ENCODE measurements at regions not wholly inside any gene's neighbourhood (a gene's known extent, or its start where the extent isn't known, plus 50 kb on each side); places are given as distances from the start of the nearest gene placed in this dataset.
A peak's percentile ranks its signal among the peaks of the same experiment; 100 is the strongest.

DNA sequence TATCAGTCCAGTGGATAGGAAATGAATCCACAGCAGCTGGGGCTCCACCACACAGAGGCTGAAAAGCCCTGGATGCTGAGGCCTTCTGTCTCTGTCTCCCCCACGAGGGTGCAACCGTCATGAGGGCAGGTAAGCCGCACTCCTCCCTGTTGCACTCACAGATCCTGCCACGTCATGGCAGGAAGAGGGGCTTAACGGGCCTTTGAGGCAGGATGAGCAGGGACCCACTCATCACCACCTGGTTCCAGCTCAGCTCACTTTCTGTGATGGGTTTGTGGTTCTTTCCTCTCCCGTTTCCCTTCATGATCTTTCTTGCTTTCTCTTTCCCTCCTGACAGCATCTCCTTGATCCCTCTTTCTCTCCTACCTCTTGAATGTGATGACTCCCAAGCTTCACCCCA lies 575.2 kb downstream of the CCDC171 start:
- H3K9ac ChIP-seq (ENCODE audit: low read length) = no peak overlapping the region
- no peaks in the 10 kb centered on the region for H3K36me3 ChIP-seq (replicated peaks; ENCODE audit: low read depth, low read length)
- no peak overlapping the region for H3K27ac ChIP-seq (ENCODE audit: low read length)
- TF ChIP-seq, protein P1, sequence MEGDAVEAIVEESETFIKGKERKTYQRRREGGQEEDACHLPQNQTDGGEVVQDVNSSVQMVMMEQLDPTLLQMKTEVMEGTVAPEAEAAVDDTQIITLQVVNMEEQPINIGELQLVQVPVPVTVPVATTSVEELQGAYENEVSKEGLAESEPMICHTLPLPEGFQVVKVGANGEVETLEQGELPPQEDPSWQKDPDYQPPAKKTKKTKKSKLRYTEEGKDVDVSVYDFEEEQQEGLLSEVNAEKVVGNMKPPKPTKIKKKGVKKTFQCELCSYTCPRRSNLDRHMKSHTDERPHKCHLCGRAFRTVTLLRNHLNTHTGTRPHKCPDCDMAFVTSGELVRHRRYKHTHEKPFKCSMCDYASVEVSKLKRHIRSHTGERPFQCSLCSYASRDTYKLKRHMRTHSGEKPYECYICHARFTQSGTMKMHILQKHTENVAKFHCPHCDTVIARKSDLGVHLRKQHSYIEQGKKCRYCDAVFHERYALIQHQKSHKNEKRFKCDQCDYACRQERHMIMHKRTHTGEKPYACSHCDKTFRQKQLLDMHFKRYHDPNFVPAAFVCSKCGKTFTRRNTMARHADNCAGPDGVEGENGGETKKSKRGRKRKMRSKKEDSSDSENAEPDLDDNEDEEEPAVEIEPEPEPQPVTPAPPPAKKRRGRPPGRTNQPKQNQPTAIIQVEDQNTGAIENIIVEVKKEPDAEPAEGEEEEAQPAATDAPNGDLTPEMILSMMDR (IDR thresholded peaks at IDR 0.05; ENCODE audit: low read depth, low read length) = no peak
- no peak for TF ChIP-seq EZH2phosphoT487 (IDR thresholded peaks at IDR 0.05; ENCODE audit: low read depth)
- no peaks in the 10 kb centered on the region for H3K9me3 ChIP-seq (ENCODE audit: insufficient read depth, low read length)
- H2AFZ ChIP-seq (ENCODE audit: low read depth, low read length) = no peak overlapping the region
- H3K4me3 ChIP-seq (ENCODE audit: low read length) = no peak overlapping the region
- no peaks in the 10 kb centered on the region for H3K79me2 ChIP-seq (ENCODE audit: low read length)
- peaks cover 11% of the 10 kb centered on the region for H3K4me1 ChIP-seq (ENCODE audit: low read length)
- H3K27me3 ChIP-seq (ENCODE audit: low read depth, low read length) = no peaks in the 10 kb centered on the region
- H3K4me2 ChIP-seq (ENCODE audit: low read length) = no peak overlapping the region
- H4K20me1 ChIP-seq (ENCODE audit: insufficient read depth, low read length) = no peaks in the 10 kb centered on the region

DNA sequence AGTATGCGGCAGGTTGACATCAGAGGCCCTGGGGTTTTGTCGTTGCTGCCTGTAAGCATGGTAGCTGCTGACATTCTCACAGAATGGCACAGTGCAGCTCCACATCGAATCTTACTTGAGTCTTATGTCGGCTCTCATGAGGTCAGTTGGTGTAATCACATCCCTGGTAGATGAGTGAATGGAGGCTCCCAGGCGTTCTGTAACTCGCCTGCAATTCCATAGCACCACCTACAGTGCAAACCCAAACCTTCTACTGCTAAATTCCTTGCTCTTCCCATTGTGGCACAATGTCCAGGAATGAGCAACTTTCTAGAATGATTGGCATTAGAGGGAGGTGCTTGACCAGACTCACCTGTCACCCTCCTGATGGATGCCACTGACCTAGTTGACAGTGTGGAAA lies 578.4 kb downstream of the CCDC171 start:
- Histone ChIP-seq H2AFZ (ENCODE audit: low read depth, low read length) (no peak overlapping the region), H3K4me1 (ENCODE audit: low read length) (peaks cover 11% of the 10 kb centered on the region), H3K36me3 (replicated peaks; ENCODE audit: low read depth, low read length) (no peaks in the 10 kb centered on the region), H3K79me2 (ENCODE audit: low read length) (no peaks in the 10 kb centered on the region), H3K27me3 (ENCODE audit: low read depth, low read length) (no peaks in the 10 kb centered on the region), H3K4me3 (ENCODE audit: low read length) (no peak overlapping the region), H3K27ac (ENCODE audit: low read length) (no peak overlapping the region), H3K9ac (ENCODE audit: low read length) (no peak overlapping the region), H4K20me1 (ENCODE audit: insufficient read depth, low read length) (no peaks in the 10 kb centered on the region), H3K4me2 (ENCODE audit: low read length) (no peak overlapping the region), H3K9me3 (ENCODE audit: insufficient read depth, low read length) (no peaks in the 10 kb centered on the region)
- TF ChIP-seq, protein P1 (IDR thresholded peaks at IDR 0.05; ENCODE audit: low read depth, low read length) = peak; percentile 20; the same call in 1 of the 2 replicates
- TF ChIP-seq EZH2phosphoT487 (IDR thresholded peaks at IDR 0.05; ENCODE audit: low read depth) = no peak

DNA sequence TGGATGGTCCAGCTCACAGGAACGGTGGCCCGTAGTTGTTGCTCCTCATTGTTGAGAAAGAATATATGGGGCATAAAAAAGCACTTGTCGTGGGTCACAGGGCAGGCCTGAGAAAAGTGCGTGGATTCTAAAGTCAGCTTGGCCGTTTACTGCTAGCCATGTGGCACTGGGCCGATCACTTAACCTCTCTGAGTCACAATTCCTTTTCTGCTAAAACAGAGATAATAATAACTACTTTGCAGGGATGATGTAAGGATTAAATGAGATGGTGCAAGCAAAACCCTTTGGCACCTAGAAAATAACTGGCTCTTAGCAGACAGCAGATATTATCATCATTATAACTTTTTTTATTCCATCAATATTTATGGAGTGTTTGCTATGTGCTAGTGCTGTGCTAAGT lies 579.7 kb downstream of the CCDC171 start:
- Histone ChIP-seq H3K4me3 (ENCODE audit: low read length) (no peak overlapping the region), H3K36me3 (replicated peaks; ENCODE audit: low read depth, low read length) (no peaks in the 10 kb centered on the region), H3K79me2 (ENCODE audit: low read length) (no peaks in the 10 kb centered on the region), H3K4me1 (ENCODE audit: low read length) (peaks cover 11% of the 10 kb centered on the region), H3K9ac (ENCODE audit: low read length) (no peak overlapping the region), H3K4me2 (ENCODE audit: low read length) (no peak overlapping the region), H2AFZ (ENCODE audit: low read depth, low read length) (no peak overlapping the region), H3K9me3 (ENCODE audit: insufficient read depth, low read length) (no peaks in the 10 kb centered on the region), H4K20me1 (ENCODE audit: insufficient read depth, low read length) (no peaks in the 10 kb centered on the region), H3K27ac (ENCODE audit: low read length) (no peak overlapping the region), H3K27me3 (ENCODE audit: low read depth, low read length) (no peaks in the 10 kb centered on the region)
- TF ChIP-seq EZH2phosphoT487 (IDR thresholded peaks at IDR 0.05; ENCODE audit: low read depth) = no peak
- TF ChIP-seq, protein P1 (IDR thresholded peaks at IDR 0.05; ENCODE audit: low read depth, low read length) = no peak

DNA sequence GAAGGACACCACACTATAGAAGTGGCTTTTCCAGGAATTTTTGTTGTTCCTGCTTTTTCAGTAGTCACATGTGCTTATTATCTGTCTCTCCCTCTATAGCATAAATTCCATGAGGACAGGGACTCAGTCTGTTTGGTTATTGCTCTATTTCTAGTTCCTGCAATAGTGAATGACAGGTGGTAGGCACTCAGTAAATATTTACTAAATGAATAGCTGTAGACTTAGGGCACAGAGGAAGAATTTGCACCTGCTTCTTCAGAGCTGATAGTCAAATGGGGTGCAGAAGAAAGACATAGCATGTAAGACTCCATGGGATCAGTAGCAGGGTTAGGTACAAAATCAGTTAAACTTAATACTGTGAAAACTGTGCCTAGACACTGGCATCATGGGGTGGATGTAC lies 580.2 kb downstream of the CCDC171 start:
- H3K9ac ChIP-seq (ENCODE audit: low read length) = no peak overlapping the region
- TF ChIP-seq EZH2phosphoT487 (IDR thresholded peaks at IDR 0.05; ENCODE audit: low read depth) = no peak
- no peak overlapping the region for H3K27ac ChIP-seq (ENCODE audit: low read length)
- no peaks in the 10 kb centered on the region for H4K20me1 ChIP-seq (ENCODE audit: insufficient read depth, low read length)
- H3K4me3 ChIP-seq (ENCODE audit: low read length) = no peak overlapping the region
- H3K9me3 ChIP-seq (ENCODE audit: insufficient read depth, low read length) = no peaks in the 10 kb centered on the region
- peaks cover 11% of the 10 kb centered on the region for H3K4me1 ChIP-seq (ENCODE audit: low read length)
- no peaks in the 10 kb centered on the region for H3K79me2 ChIP-seq (ENCODE audit: low read length)
- no peaks in the 10 kb centered on the region for H3K27me3 ChIP-seq (ENCODE audit: low read depth, low read length)
- no peak overlapping the region for H2AFZ ChIP-seq (ENCODE audit: low read depth, low read length)
- no peak overlapping the region for H3K4me2 ChIP-seq (ENCODE audit: low read length)
- no peaks in the 10 kb centered on the region for H3K36me3 ChIP-seq (replicated peaks; ENCODE audit: low read depth, low read length)

Data from OCI-LY3 (cell line).